K562 (cell line): ENCODE measurements at regions not wholly inside any gene's neighbourhood (a gene's known extent, or its start where the extent isn't known, plus 50 kb on each side); places are given as distances from the start of the nearest gene placed in this dataset.

ENCODE experiments used
- ATAC-seq: fragments of 200-7000 bp; cut with Tn5 transposase; 3 replicates; pipeline ENCODE4 v1.9.1; 2020; ENCODE audit warnings: moderate library complexity
- BruUV-seq: library from RNA; stranded (reverse); fragments of 400-500 nt; replicated peaks from 2 replicates; lab custom pipeline; 2021; lab: Mats Ljungman, UMichigan
- CTCF ChIA-PET: fragments of 300-600 bp; formaldehyde crosslinking; extraction: SDS; loops from one replicate; lab custom pipeline; 2021; ENCODE audit warnings: low intra/inter-chr PET ratio; lab: Yijun Ruan, JAX
- POLR2A ChIA-PET: fragments of 300-600, 350-650 bp; sonication (Branson Sonifier 250); formaldehyde crosslinking; extraction: SDS; loops from one replicate; lab custom pipeline; 2021; ENCODE audit warnings: antibody characterized with exemption, inconsistent platforms; lab: Yijun Ruan, JAX
- DNase-seq, 4 experiments: peaks; one replicate each; pipeline versions ENCODE4 v3.0.0 to v3.0.0-alpha.2; 2011 to 2018; ENCODE audit warnings: low spot score in 3 of 4, mixed read lengths in 3 of 4; ENCODE audit errors: extremely low read depth in 1 of 4
- FAIRE-seq: peaks from 2 replicates; lab custom pipeline; 2011; peaks lifted over from hg19 to GRCh38; lab: Jason Lieb, UNC
- H2AFZ ChIP-seq: 2 replicates; pipeline ENCODE4 v1.6.0; 2011; ENCODE audit warnings: low read depth, low read length, control low read depth, inconsistent platforms
- H3K27ac ChIP-seq: fragments of 200-600 bp; 3 replicates; pipeline ENCODE4 v1.8.0; 2011; ENCODE audit warnings: low read depth, mild to moderate bottlenecking, control low read depth, inconsistent platforms, low read length, moderate library complexity, mixed read lengths; ENCODE audit errors: extremely low read depth
- H3K27me3 ChIP-seq, 2 experiments: fragments of 300-600 bp in 1 of 2; 2 replicates in 1 of 2; 3 replicates in 1 of 2; pipeline versions ENCODE4 v1.6.0 to v1.8.0; 2011; ENCODE audit warnings: inconsistent platforms in 2 of 2, low read length in 2 of 2, mild to moderate bottlenecking in 1 of 2, mixed read lengths in 1 of 2, moderate library complexity in 1 of 2; ENCODE audit not compliant: control insufficient read depth in 2 of 2, insufficient read depth in 2 of 2
- H3K36me3 ChIP-seq: fragments of 300-600 bp; 3 replicates; pipeline ENCODE4 v1.8.0; 2011; ENCODE audit warnings: mild to moderate bottlenecking, low read length, inconsistent platforms; ENCODE audit not compliant: control insufficient read depth, insufficient read depth
- H3K4me1 ChIP-seq, 2 experiments: fragments of 200-600 bp in 1 of 2; replicated peaks in 1 of 2; 2 replicates in 1 of 2; 3 replicates in 1 of 2; pipeline versions ENCODE4 v1.5.1 to v1.8.0; 2011; ENCODE audit warnings: inconsistent platforms in 2 of 2, low read length in 2 of 2, mild to moderate bottlenecking in 1 of 2, mixed read lengths in 1 of 2, moderate library complexity in 1 of 2; ENCODE audit not compliant: control insufficient read depth in 2 of 2, insufficient read depth in 2 of 2
- H3K4me2 ChIP-seq: 2 replicates; pipeline ENCODE4 v1.6.1; 2011; ENCODE audit warnings: low read length, control low read depth, inconsistent platforms, mixed read lengths; ENCODE audit not compliant: insufficient read depth
- H3K4me3 ChIP-seq: fragments of 200-600 bp; sonication (generic), shearing (Covaris generic); 2 replicates; pipeline ENCODE4 v1.5.1; 2016; ENCODE audit warnings: control low read depth, inconsistent platforms
- H3K79me2 ChIP-seq: fragments of 200-600 bp; 3 replicates; pipeline ENCODE4 v1.8.0; 2011; ENCODE audit warnings: low read length, inconsistent platforms; ENCODE audit not compliant: control insufficient read depth, insufficient read depth
- H3K9ac ChIP-seq, 2 experiments: 2 replicates each; pipeline versions ENCODE4 v1.6.0 to v1.6.1; 2011; ENCODE audit warnings: low read depth in 2 of 2, low read length in 2 of 2, control low read depth in 1 of 2, inconsistent platforms in 1 of 2, mild to moderate bottlenecking in 1 of 2, mixed read lengths in 1 of 2; ENCODE audit not compliant: insufficient read depth in 1 of 2
- H3K9me1 ChIP-seq: one replicate; pipeline ENCODE4 v1.6.0; 2011; ENCODE audit warnings: inconsistent platforms, mild to moderate bottlenecking, low read length, moderate library complexity; ENCODE audit not compliant: control insufficient read depth, insufficient read depth
- H3K9me3 ChIP-seq: replicated peaks from 2 replicates; pipeline ENCODE4 v1.5.1; 2011; ENCODE audit warnings: low read depth, low read length, inconsistent platforms; ENCODE audit not compliant: control insufficient read depth, insufficient read depth
- H4K20me1 ChIP-seq: replicated peaks from 2 replicates; pipeline ENCODE4 v1.6.1; 2011; ENCODE audit warnings: low read length, inconsistent platforms, mixed read lengths; ENCODE audit not compliant: control insufficient read depth, insufficient read depth
- ELK3 ChIP-seq: fragments of 450-650 bp; formaldehyde crosslinking; IDR thresholded peaks from 2 replicates; pipeline ENCODE4 v1.4.0; 2020; ENCODE audit warnings: mild to moderate bottlenecking
- HDAC1 ChIP-seq, 2 experiments: fragments of 450-650 bp; IDR thresholded peaks; 2 replicates each; pipeline ENCODE4 v1.6.1; 2016 to 2017; ENCODE audit warnings: inconsistent platforms in 1 of 2, mild to moderate bottlenecking in 1 of 2, moderate library complexity in 1 of 2
- MCM7 ChIP-seq, 2 experiments: fragments of 450-650 bp; IDR thresholded peaks; 2 replicates each; pipeline ENCODE4 v1.6.1; 2016 to 2018
- NCOA6 ChIP-seq: fragments of 450-650 bp; IDR thresholded peaks from 2 replicates; pipeline ENCODE4 v1.6.1; 2017; ENCODE audit warnings: mild to moderate bottlenecking
- ZFP1 ChIP-seq: fragments of 450-650 bp; formaldehyde crosslinking; IDR thresholded peaks from 2 replicates; pipeline ENCODE4 v1.4.0; 2020; ENCODE audit warnings: mild to moderate bottlenecking, mixed read lengths
- WGBS: fragments of 100-300 bp; shearing (Covaris generic); methylation state at CpG from one replicate; pipeline ENCODE4 v1.1.6; 2016; ENCODE audit warnings: low coverage, mixed read lengths; ENCODE audit not compliant: insufficient coverage; ENCODE audit errors: missing lambda C conversion rate; 5-methylcytosine and 5-hydroxymethylcytosine counted together
- in situ Hi-C: fragments of 300-500 bp; cut with MboI; formaldehyde crosslinking; loops from 4 replicates; pipeline ENCODE4 v1.15.0; 2018; ENCODE audit warnings: inconsistent platforms, mixed read lengths
- intact Hi-C: fragments of 100-400 bp; cut with micrococcal nuclease; formaldehyde crosslinking; loops from 2 replicates; pipeline ENCODE4 v1.14.2; 2022

DNA sequence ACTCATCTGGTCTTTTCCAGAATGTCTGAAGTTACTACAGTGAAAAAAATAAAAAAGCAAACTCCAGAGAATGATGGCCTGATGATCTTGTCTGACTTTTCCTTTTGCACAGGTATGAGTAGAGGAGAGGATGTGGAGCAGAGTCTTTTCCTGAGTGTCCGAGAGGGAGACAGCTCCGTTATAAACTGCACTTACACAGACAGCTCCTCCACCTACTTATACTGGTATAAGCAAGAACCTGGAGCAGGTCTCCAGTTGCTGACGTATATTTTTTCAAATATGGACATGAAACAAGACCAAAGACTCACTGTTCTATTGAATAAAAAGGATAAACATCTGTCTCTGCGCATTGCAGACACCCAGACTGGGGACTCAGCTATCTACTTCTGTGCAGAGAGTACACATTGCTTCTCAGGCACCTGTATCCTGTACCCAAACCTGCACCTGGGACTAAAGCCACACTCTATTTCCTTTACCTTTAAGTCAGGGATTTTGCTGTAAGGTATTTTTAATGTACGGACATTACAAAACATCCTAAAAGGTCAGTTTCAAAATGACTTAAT is 75.8 kb upstream of the OR4E1 start:
- 1% methylated on average over 5 of the region's 5 CpGs for WGBS
- H3K27ac ChIP-seq, result no peak overlapping the region
- intact Hi-C loops, result no loop called here

More for the DNA sequence above, 75.8 kb upstream of the OR4E1 start:
- Histone ChIP-seq H3K9me1 (no peaks in the 10 kb centered on the region), H3K36me3 (no peaks in the 10 kb centered on the region), H3K79me2 (no peaks in the 10 kb centered on the region), H2AFZ (no peak overlapping the region), H4K20me1 (no peaks in the 10 kb centered on the region), H3K9ac (no peak overlapping the region), H3K4me2 (no peak overlapping the region), H3K9me3 (no peaks in the 10 kb centered on the region), H3K27me3 (peaks cover 2 to 4% of the 10 kb centered on the region in 2 experiments; a peak in 2 of 5 replicates), H3K4me1 (no peaks in the 10 kb centered on the region), H3K4me3 (no peak overlapping the region)
- in situ Hi-C loops, result no loop called here
- FAIRE-seq, result no peak
- no peak for DNase-seq
- ChIA-PET CTCF (interaction anchor here (0.6 kb wide), 1 partner anchor 614 kb away, joined by 4 read pairs; no protein-coding TSS in a partner anchor), POLR2A (interaction anchor here (0.7 to 0.8 kb wide), 2 partner anchors 14 to 39 kb away, joined by 3 read pairs; no protein-coding TSS in a partner anchor)
- TF ChIP-seq NCOA6, result no peak
- TF ChIP-seq ELK3, result no peak
- TF ChIP-seq HDAC1 (IDR thresholded peaks at IDR 0.05), result no peak
- no peak for TF ChIP-seq ZFP1 (CRISPR knock-in tag)
- TF ChIP-seq MCM7 (IDR thresholded peaks at IDR 0.05), result no peak
- no TSS peak for BruUV-seq
- ATAC-seq, result no peak
